ENCODE measurements at regions not wholly inside any gene's neighbourhood (a gene's known extent, or its start where the extent isn't known, plus 50 kb on each side); places are given as distances from the start of the nearest gene placed in this dataset.
"Not testable (repeated sequence)": the region's sequence is repeated elsewhere in the genome, so short reads cannot be mapped to it uniquely, and the experiment has no call there.

- H3K4me1 ChIP-seq; H3K27ac ChIP-seq; H3K27me3 ChIP-seq; H3K9me3 ChIP-seq (replicated peaks); H3K36me3 ChIP-seq; H3K4me3 ChIP-seq: not testable (repeated sequence)
- peak in 1 of 2 experiments; percentile 4 for DNase-seq
Measured at GRCh38 chr4:121616449-121616848, 80.3 kb downstream of the ANXA5 start.

GRCh38 chr4:121614101-121614500, 82.7 kb downstream of the ANXA5 start:
- Histone ChIP-seq H3K9me3 (replicated peaks) (no peaks in the 10 kb centered on the region), H3K27ac (no peak overlapping the region), H3K36me3 (no peaks in the 10 kb centered on the region), H3K27me3 (no peaks in the 10 kb centered on the region), H3K4me3 (no peak overlapping the region), H3K4me1 (no peaks in the 10 kb centered on the region)
- DNase-seq, result no peak

GRCh38 chr4:121599049-121599448, 97.7 kb downstream of the ANXA5 start:
- Histone ChIP-seq H3K27ac (no peak overlapping the region), H3K27me3 (no peaks in the 10 kb centered on the region), H3K4me3 (no peak overlapping the region), H3K9me3 (replicated peaks) (no peaks in the 10 kb centered on the region), H3K4me1 (no peaks in the 10 kb centered on the region), H3K36me3 (no peaks in the 10 kb centered on the region)
- DNase-seq, result no peak

GRCh38 chr4:121597346-121597934, 99.3 kb downstream of the ANXA5 start:
- no peak overlapping the region for H3K4me3 ChIP-seq
- H3K27ac ChIP-seq, result no peak overlapping the region
- DNase-seq, result no peak
- no peaks in the 10 kb centered on the region for H3K4me1 ChIP-seq
- H3K9me3 ChIP-seq (replicated peaks), result no peaks in the 10 kb centered on the region
- no peaks in the 10 kb centered on the region for H3K36me3 ChIP-seq
- no peaks in the 10 kb centered on the region for H3K27me3 ChIP-seq

GRCh38 chr4:121594796-121595526, 101.8 kb downstream of the ANXA5 start:
- Histone ChIP-seq H3K27me3 (no peaks in the 10 kb centered on the region), H3K27ac (no peak overlapping the region), H3K4me3 (no peak overlapping the region), H3K9me3 (replicated peaks) (no peaks in the 10 kb centered on the region), H3K4me1 (no peaks in the 10 kb centered on the region), H3K36me3 (no peaks in the 10 kb centered on the region)
- no peak for DNase-seq

GRCh38 chr4:121593760-121594159, 103.0 kb downstream of the ANXA5 start:
- H3K27me3 ChIP-seq, result no peaks in the 10 kb centered on the region
- DNase-seq, result no peak
- no peak overlapping the region for H3K27ac ChIP-seq
- no peaks in the 10 kb centered on the region for H3K9me3 ChIP-seq (replicated peaks)
- H3K36me3 ChIP-seq, result no peaks in the 10 kb centered on the region
- no peak overlapping the region for H3K4me3 ChIP-seq
- no peaks in the 10 kb centered on the region for H3K4me1 ChIP-seq

- DNase-seq, H3K27me3 ChIP-seq, H3K4me1 ChIP-seq: not testable (repeated sequence)
Measured at GRCh38 chr4:121592257-121592656, 104.5 kb downstream of the ANXA5 start.

GRCh38 chr4:121584836-121585235, 111.9 kb downstream of the ANXA5 start:
- Histone ChIP-seq H3K4me3 (no peak overlapping the region), H3K9me3 (replicated peaks) (no peaks in the 10 kb centered on the region), H3K27ac (no peak overlapping the region), H3K36me3 (no peaks in the 10 kb centered on the region), H3K27me3 (no peaks in the 10 kb centered on the region; the same call in 1 of the 2 replicates), H3K4me1 (no peaks in the 10 kb centered on the region)
- no peak for DNase-seq

More at GRCh38 chr4:121592257-121592656, 104.5 kb downstream of the ANXA5 start:
- not testable (repeated sequence) for H3K36me3 ChIP-seq; H3K27ac ChIP-seq; H3K4me3 ChIP-seq; H3K9me3 ChIP-seq (replicated peaks)

GRCh38 chr4:121583396-121583795, 113.4 kb downstream of the ANXA5 start:
- Histone ChIP-seq H3K27ac (no peak overlapping the region), H3K4me1 (no peaks in the 10 kb centered on the region), H3K9me3 (replicated peaks) (no peaks in the 10 kb centered on the region), H3K36me3 (no peaks in the 10 kb centered on the region), H3K4me3 (no peak overlapping the region), H3K27me3 (no peaks in the 10 kb centered on the region; the same call in 1 of the 2 replicates)
- no peak for DNase-seq

GRCh38 chr4:121582296-121582695, 114.5 kb downstream of the ANXA5 start:
- Histone ChIP-seq H3K27me3 (no peaks in the 10 kb centered on the region; the same call in 1 of the 2 replicates), H3K27ac (no peak overlapping the region)
- no peak for DNase-seq

GRCh38 chr4:121575392-121575791, 121.4 kb downstream of the ANXA5 start:
- DNase-seq, H3K27ac ChIP-seq: not testable (repeated sequence)

More at GRCh38 chr4:121582296-121582695, 114.5 kb downstream of the ANXA5 start:
- H3K36me3 ChIP-seq, result no peaks in the 10 kb centered on the region
- no peak overlapping the region for H3K4me3 ChIP-seq
- H3K9me3 ChIP-seq (replicated peaks), result no peaks in the 10 kb centered on the region
- H3K4me1 ChIP-seq, result no peaks in the 10 kb centered on the region

GRCh38 chr4:121574618-121575017, 122.2 kb downstream of the ANXA5 start:
- H3K4me3 ChIP-seq, result no peak overlapping the region
- H3K4me1 ChIP-seq, result no peaks in the 10 kb centered on the region
- H3K36me3 ChIP-seq, result no peaks in the 10 kb centered on the region
- no peak for DNase-seq
- no peaks in the 10 kb centered on the region for H3K27me3 ChIP-seq
- H3K9me3 ChIP-seq (replicated peaks), result no peaks in the 10 kb centered on the region
- no peak overlapping the region for H3K27ac ChIP-seq

More at GRCh38 chr4:121575392-121575791, 121.4 kb downstream of the ANXA5 start:
- not testable (repeated sequence) for H3K4me1 ChIP-seq; H3K27me3 ChIP-seq; H3K36me3 ChIP-seq; H3K9me3 ChIP-seq (replicated peaks); H3K4me3 ChIP-seq

GRCh38 chr4:121567748-121568147, 129.0 kb downstream of the ANXA5 start:
- H3K27me3 ChIP-seq, result no peaks in the 10 kb centered on the region
- no peak overlapping the region for H3K27ac ChIP-seq
- no peaks in the 10 kb centered on the region for H3K4me1 ChIP-seq
- no peaks in the 10 kb centered on the region for H3K36me3 ChIP-seq
- no peak for DNase-seq
- no peaks in the 10 kb centered on the region for H3K9me3 ChIP-seq (replicated peaks)
- no peak overlapping the region for H3K4me3 ChIP-seq

GRCh38 chr4:121564840-121565375, 131.9 kb downstream of the ANXA5 start:
- DNase-seq, result no peak
- Histone ChIP-seq H3K27me3 (no peaks in the 10 kb centered on the region), H3K4me1 (no peaks in the 10 kb centered on the region), H3K27ac (no peak overlapping the region), H3K36me3 (no peaks in the 10 kb centered on the region), H3K9me3 (replicated peaks) (no peaks in the 10 kb centered on the region), H3K4me3 (no peak overlapping the region)

GRCh38 chr4:121562811-121563210, 134.0 kb downstream of the ANXA5 start:
- no peaks in the 10 kb centered on the region for H3K4me1 ChIP-seq
- no peak overlapping the region for H3K27ac ChIP-seq
- no peaks in the 10 kb centered on the region for H3K27me3 ChIP-seq
- no peak overlapping the region for H3K4me3 ChIP-seq
- no peak for DNase-seq
- no peaks in the 10 kb centered on the region for H3K36me3 ChIP-seq
- no peaks in the 10 kb centered on the region for H3K9me3 ChIP-seq (replicated peaks)
